ENCODE measurements at regions not wholly inside any gene's neighbourhood (a gene's known extent, or its start where the extent isn't known, plus 50 kb on each side); places are given as distances from the start of the nearest gene placed in this dataset.

GRCh38 chr10:118195729-118196128 is 146.4 kb downstream of the FAM204A start:
- TF ChIP-seq CTCF (conservative IDR thresholded peaks at IDR 0.05; ENCODE audit: low read depth, low read length), result no peak
- no peak for TF ChIP-seq NFE2L2 (IDR thresholded peaks at IDR 0.05; ENCODE audit: low read depth, low read length)
- no peak for TF ChIP-seq CEBPB (IDR thresholded peaks at IDR 0.05; ENCODE audit: low read depth, low read length)
- no peak for TF ChIP-seq POLR2A (IDR thresholded peaks at IDR 0.05; ENCODE audit: low read depth, low read length)
- TF ChIP-seq RAD21 (IDR thresholded peaks at IDR 0.05; ENCODE audit: low read length), result no peak
- no peak for TF ChIP-seq ELK1 (IDR thresholded peaks at IDR 0.05; ENCODE audit: borderline replicate concordance, low read depth, low read length)
- TF ChIP-seq SMC3 (IDR thresholded peaks at IDR 0.05; ENCODE audit: low read depth, low read length), result no peak
- no peak for TF ChIP-seq RCOR1 (IDR thresholded peaks at IDR 0.05; ENCODE audit: insufficient replicate concordance, low read length)
- TF ChIP-seq BHLHE40 (IDR thresholded peaks at IDR 0.05; ENCODE audit: low read depth, low read length), result no peak
- TF ChIP-seq MAFK (IDR thresholded peaks at IDR 0.05; ENCODE audit: low read depth, low read length), result no peak
- TF ChIP-seq CHD1 (IDR thresholded peaks at IDR 0.05; ENCODE audit: low read depth, low read length), result no peak
- no peak for TF ChIP-seq MXI1 (IDR thresholded peaks at IDR 0.05; ENCODE audit: borderline replicate concordance, low read depth, low read length)
- TF ChIP-seq FOS (IDR thresholded peaks at IDR 0.05; ENCODE audit: low read depth, low read length), result no peak

Measured in IMR-90 (cell line).